SK-N-MC (cell line): ENCODE measurements at regions not wholly inside any gene's neighbourhood (a gene's known extent, or its start where the extent isn't known, plus 50 kb on each side); places are given as distances from the start of the nearest gene placed in this dataset.

Experiments used
- EZH2 ChIP-seq: fragments of 200-600 bp; sonication (generic); IDR thresholded peaks from one replicate; pipeline ENCODE4 v1.6.1; 2017; ENCODE audit warnings: antibody characterized with exemption
- POLR2AphosphoS5 ChIP-seq: IDR thresholded peaks from 2 replicates; pipeline ENCODE4 v1.6.1; 2012; ENCODE audit warnings: mild to moderate bottlenecking, low read depth, low read length, borderline replicate concordance

GRCh38 chr2:65639156-65639864, 206.9 kb upstream of the SPRED2 start:
- TF ChIP-seq POLR2AphosphoS5: no peak
- no peak for TF ChIP-seq EZH2
